ENCODE measurements at regions not wholly inside any gene's neighbourhood (a gene's known extent, or its start where the extent isn't known, plus 50 kb on each side); places are given as distances from the start of the nearest gene placed in this dataset.

DNA sequence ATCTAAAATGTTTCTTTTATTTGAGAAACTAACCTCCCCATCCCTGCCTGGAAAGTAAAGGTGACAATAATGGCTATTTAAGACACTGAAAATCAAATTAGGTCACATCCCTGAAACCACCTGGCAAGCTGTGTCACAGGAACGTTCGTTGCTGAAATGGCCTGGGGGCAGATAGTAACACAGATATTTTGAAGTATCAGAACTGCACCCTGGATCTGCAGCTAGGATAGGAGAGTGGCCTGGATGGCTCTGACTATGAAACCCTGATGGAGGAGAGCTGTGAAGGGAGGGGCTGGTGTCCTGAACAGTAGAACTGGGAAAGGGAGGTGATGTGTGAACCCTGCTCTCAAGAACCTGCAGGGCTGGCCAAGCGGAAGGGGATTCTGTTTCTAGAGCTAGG, 648.3 kb upstream of the CFAP20DC start:
- no peak overlapping the region for H3K4me3 ChIP-seq (ENCODE audit: low read depth, low read length)
- TF ChIP-seq, protein P1, sequence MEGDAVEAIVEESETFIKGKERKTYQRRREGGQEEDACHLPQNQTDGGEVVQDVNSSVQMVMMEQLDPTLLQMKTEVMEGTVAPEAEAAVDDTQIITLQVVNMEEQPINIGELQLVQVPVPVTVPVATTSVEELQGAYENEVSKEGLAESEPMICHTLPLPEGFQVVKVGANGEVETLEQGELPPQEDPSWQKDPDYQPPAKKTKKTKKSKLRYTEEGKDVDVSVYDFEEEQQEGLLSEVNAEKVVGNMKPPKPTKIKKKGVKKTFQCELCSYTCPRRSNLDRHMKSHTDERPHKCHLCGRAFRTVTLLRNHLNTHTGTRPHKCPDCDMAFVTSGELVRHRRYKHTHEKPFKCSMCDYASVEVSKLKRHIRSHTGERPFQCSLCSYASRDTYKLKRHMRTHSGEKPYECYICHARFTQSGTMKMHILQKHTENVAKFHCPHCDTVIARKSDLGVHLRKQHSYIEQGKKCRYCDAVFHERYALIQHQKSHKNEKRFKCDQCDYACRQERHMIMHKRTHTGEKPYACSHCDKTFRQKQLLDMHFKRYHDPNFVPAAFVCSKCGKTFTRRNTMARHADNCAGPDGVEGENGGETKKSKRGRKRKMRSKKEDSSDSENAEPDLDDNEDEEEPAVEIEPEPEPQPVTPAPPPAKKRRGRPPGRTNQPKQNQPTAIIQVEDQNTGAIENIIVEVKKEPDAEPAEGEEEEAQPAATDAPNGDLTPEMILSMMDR (IDR thresholded peaks at IDR 0.05; ENCODE audit: low read depth, low read length): no peak

DNA sequence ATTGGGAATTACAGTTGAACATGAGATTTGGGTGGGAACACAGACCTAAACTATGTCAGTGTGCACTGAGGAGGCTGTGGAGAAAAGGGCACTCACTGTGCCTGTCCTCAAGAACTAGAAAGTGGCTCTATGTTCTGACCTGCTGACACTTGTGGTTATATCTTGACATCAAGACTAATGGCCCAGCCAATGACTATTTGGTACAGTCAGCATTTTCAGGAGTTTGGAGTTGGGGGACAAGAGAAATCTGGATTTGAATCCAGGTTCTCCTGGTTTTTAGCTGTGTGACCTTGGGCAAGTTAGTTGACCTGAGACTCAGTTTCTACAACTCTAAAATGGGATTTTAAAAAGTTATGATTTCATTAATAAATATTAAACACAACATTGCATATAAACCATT, 647.0 kb upstream of the CFAP20DC start:
- no peak overlapping the region for H3K4me3 ChIP-seq (ENCODE audit: low read depth, low read length)
- TF ChIP-seq, protein P1 (IDR thresholded peaks at IDR 0.05; ENCODE audit: low read depth, low read length): no peak

DNA sequence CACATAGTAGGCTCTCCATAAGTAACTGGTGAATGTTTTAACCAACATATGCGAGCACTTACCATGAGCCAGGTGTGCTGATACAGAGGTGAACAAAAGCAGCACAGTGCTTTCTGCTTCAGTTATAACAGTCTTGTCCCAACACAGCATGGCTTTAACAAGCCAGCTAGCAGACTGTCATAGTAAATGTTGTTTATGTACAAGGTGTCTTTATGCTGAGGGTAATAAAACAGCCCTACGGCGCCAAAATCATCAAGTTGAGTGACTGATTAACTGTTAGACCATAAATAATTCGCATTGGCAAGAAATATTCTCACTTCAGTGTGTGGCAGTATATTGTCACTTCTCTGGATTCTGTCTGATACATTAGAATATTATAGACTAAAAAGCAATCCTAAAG, 646.0 kb upstream of the CFAP20DC start:
- H3K4me3 ChIP-seq (ENCODE audit: low read depth, low read length): no peak overlapping the region
- TF ChIP-seq, protein P1 (IDR thresholded peaks at IDR 0.05; ENCODE audit: low read depth, low read length): no peak

DNA sequence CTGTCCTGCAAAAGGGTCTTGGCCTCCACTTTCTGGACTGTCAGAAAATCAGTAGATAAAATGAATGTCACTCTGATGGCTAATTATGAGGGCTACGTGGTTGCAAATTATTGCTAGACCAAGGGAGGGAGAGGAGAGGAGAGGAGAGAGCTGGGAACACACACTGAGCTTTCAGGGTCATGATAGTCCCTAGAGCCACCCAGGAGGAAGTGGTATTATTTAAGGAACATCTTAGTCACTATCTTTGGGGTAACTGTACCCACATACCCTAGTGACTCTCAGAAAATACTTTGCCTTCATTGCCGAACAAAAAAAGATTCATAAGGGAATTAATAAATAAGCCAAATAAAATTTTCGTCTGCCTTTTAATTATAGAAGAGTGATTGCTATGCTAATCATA, 642.3 kb upstream of the CFAP20DC start:
- TF ChIP-seq, protein P1 (IDR thresholded peaks at IDR 0.05; ENCODE audit: low read depth, low read length): no peak
- H3K4me3 ChIP-seq (ENCODE audit: low read depth, low read length): no peak overlapping the region

DNA sequence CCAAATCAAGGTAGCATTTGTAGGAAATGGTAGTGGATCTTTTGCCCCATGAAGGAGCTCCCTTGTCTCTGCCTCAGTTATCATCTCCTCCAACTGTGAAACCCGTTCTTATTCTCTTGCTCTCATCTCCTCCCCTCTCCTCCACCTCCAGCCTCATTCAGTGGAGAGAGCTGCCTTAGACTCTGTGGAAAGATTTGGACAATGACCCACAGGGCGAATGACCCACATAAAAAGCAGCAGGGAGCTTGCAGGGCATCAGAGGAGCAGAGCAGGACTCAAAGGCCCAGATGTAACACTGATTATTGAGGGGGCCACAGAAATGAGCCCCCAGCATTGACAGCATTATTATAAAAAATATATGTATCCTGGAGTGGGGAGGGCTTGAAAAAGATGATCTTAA, 641.1 kb upstream of the CFAP20DC start:
- TF ChIP-seq, protein P1 (IDR thresholded peaks at IDR 0.05; ENCODE audit: low read depth, low read length): no peak
- H3K4me3 ChIP-seq (ENCODE audit: low read depth, low read length): no peak overlapping the region

DNA sequence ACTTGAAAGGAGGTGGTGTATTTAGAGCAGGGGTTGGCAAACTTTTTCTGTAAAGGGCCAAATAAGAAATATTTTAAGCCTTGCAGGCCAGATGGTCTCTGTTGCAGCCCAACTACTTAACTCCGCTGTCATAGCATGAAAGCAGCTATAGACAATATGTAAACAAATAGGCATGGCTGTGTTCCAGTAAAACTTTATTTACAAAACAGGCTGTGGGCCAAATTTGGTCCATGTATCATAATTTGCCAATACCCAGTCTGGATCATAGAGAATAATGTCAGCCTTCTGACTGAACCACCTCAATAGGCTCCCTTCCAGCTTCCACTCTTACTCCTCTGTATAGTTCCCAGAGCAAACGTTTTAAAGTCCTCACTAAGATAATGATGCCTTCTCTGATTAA, 638.8 kb upstream of the CFAP20DC start:
- TF ChIP-seq, protein P1 (IDR thresholded peaks at IDR 0.05; ENCODE audit: low read depth, low read length): no peak
- H3K4me3 ChIP-seq (ENCODE audit: low read depth, low read length): no peak overlapping the region

DNA sequence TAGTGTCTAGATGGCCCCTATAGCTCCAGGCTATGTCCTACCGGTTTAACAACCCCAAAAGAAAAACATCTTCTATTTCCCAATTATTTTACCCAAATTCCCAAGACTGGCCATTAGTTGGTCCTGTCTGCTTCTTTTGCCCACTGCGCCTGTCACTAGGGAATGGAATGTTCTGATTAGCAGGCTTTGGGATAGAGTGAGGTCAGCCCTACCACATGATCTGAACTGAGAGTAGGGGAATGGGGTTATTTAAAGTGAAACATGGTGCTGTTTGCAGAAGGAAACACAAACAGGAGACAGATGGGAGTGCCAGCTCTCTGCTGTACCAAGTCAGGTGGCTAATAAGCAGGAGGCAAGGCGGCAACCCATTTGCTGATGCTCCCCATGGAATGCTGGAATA, 635.6 kb upstream of the CFAP20DC start:
- H3K4me3 ChIP-seq (ENCODE audit: low read depth, low read length): no peak overlapping the region
- TF ChIP-seq, protein P1 (IDR thresholded peaks at IDR 0.05; ENCODE audit: low read depth, low read length): no peak

Measured in WI38 (cell line).